Stimulated activated CD4-positive, alpha-beta T cell treated with anti-CD3 and anti-CD28 coated beads, Interleukin-12 subunit alpha, Interleukin-12 subunit beta, amount 100 ng/mL, for 24 hours (primary cell): ENCODE measurements at regions not wholly inside any gene's neighbourhood (a gene's known extent, or its start where the extent isn't known, plus 50 kb on each side); places are given as distances from the start of the nearest gene placed in this dataset.
A peak's percentile ranks its signal among the peaks of the same experiment; 100 is the strongest.

Experiments
- DNase-seq, 2 experiments: peaks; one replicate each; pipeline ENCODE4 v3.0.0-alpha.2; 2020; ENCODE audit warnings: low read depth in 2 of 2

DNA sequence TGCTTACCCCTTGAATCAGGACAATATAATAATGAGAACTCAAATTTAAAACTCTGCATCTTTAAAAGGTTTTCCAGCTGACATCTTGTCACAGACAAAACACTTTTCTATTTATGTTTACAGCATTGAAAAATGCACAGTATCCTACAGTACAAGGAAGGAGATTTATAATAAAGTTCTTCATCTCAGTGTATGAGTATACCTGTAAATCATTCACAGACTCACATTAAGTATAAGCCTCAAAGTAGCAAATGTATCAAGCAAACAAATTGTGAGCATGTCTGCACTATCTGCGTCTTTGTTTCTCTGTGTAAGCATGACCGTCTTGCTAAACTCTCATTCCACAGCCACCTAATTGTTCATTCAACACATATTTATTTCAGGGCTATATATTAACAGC, 52.8 kb downstream of the PPP1R2C start:
- no peak for DNase-seq

DNA sequence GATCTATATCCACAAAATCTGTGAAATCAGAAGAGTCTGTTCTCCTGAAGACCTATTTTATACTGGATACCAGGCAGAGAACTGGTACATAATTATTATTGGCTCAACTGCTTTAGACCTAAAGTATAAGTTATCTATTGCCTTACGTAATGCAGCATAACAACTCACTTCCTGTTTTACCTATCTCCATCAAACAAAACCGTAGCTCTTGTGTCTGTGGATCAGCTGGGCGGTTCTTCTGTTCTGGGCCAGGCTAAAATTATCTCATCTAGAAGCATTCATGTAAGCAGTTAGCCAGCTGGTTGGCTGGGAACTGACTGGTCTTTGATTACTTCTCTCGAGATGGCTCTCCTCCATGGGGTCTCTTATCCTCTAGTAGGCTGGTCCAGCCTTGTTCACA, 57.8 kb downstream of the PPP1R2C start:
- DNase-seq = no peak

DNA sequence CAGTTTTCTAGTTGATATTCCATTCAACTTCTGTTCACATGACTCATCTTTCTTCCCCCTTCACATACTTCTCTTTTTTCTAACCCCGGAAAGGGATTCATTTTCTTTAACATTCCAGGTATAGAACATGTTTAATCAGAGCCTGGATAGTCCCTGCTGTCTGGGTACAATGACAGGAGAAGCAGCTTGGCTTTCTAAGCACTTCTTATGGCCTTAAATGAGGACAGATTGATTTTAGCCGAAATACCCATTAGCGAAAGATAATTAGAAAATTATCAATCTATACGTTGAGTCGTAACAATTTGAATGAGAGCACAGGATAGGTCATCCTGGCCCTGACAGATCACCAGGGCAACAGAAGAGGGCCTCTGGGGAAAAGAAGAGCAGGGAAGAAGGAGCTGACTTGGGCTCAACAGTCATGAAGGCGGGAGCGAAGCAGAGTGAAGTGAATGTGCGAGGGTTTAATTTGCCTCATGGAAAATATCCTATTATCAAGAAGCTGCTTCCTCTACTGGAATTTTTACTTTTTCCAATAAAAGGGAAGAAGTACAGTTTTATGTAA, 62.2 kb downstream of the PPP1R2C start:
- no peak for DNase-seq

DNA sequence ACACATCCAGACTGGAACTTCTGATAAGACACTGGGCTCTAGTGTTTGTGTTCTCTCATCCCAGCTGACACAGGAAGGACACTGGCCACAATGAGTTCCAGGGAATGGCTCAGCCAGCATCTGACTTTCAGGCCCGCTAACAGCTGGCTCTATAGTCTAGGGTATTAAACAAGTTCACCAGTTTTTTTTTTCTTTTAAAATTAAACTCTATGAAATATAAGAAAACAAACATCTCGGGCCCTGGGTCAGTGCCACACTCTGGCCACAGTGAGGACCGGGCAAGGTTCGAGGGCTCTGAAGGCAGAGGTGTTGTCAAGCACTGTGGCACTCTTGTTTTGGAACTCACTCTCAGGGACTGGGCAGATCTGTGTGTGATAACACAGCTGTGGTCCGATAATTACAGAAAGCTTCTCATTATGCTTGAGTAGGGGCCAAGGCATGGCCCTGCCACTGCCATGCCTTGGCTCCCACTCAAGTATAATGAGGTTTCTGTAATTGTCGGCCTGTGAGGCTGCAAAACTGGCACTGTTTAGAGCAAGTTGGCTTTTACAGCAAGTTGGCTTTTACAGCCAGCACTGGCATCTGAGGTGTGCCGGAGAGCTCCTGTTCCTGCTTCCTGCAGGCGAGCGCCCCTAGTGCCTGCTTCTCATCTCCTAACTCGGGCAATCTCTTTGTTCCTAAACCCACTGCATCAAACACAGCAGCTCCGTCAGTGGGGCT, 62.8 kb downstream of the PPP1R2C start:
- peak; percentile 6 to 11 for DNase-seq

DNA sequence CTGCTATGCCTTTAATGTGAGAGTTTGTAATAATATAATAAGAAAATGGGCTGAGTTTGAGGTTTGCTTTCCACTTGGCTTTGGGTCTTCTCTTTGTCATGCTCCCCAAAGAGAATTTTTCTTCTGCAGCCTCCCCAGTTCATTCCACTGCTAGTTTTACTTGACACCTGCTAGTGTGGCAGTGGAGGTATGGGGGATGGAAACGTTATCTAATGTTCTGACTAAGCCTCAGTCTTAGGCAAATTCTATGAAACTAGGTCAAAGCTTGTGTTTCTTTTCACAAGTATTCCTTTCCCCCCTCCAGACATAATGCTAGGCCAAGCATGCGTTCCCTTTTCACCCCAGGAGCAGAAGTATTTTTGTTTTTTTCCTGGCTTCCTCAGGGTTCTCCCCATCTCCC, 67.5 kb downstream of the PPP1R2C start:
- no peak for DNase-seq

DNA sequence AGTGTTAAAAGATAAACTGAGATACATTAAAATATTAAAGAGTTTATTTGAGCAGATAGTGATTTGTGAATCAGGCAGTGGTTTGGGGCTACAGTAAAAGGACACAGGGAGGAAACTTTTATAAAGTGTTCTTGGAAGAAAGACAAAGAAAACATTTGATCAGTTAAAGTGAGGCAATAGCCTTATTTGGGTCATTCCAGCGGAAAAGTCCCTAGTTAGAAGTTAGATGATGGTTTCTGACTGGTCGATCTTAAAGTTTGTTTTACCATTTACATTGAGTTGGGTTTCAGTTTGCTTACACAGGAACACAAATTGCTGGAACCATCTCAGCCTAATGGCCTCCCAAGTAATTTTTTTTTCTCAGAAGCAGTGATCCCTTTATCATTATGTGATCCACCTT, 69.7 kb downstream of the PPP1R2C start:
- DNase-seq = no peak

DNA sequence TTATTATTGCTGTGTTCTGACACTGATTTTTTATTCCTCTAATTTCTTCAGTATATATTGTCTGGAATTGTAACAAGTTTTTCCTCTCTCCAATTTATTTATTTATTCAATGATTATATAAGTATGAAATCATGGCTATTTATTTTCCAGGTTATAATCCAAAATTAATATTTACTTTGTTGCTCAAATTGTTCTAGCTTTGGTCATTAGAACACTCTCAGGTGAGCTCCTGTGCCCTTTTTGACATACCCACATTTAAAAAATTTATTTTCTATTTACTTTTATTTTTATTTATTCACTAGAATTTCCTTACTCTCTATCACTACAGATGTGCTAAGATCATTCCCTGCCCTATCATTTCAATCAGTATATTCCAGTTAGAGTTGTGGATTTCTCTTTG, 70.2 kb downstream of the PPP1R2C start:
- no peak for DNase-seq

DNA sequence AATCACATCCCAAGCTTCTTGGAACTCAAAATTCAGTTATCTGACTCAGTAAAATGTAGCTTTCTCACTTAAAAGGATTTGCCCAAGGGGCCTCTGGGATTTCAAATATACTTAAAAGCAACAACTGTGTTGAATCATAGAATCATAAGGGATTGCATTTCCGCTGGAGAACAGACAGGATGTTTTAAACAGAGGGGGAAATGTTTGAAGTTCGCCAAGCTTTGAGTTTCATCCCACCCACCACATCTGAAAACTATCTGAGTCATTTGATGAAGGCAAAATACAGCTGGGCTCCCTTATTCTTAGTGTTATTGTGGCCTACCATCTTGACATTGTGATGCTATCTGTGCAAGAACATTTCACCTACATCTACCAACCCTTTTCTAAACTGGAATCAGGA, 73.5 kb downstream of the PPP1R2C start:
- no peak for DNase-seq

DNA sequence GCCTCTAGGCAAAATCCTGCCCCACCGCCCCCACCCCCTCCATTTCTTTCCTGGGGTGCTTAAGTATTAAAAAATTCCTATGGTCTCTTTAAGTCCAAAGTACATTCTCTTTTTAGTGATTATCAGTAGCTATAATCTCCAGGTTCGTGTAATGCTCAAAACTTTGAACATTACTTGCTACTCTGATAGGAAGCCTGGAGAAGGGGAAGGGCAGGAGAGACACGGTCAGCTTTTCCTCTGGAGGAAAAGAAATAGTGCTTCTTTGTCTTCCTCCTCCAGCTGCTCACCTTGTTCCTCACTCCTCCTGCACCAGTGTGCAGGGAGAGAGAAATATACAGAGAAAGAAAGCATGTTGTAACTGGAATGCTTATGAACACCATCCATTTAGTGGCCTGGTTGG, 80.4 kb downstream of the PPP1R2C start:
- no peak for DNase-seq

DNA sequence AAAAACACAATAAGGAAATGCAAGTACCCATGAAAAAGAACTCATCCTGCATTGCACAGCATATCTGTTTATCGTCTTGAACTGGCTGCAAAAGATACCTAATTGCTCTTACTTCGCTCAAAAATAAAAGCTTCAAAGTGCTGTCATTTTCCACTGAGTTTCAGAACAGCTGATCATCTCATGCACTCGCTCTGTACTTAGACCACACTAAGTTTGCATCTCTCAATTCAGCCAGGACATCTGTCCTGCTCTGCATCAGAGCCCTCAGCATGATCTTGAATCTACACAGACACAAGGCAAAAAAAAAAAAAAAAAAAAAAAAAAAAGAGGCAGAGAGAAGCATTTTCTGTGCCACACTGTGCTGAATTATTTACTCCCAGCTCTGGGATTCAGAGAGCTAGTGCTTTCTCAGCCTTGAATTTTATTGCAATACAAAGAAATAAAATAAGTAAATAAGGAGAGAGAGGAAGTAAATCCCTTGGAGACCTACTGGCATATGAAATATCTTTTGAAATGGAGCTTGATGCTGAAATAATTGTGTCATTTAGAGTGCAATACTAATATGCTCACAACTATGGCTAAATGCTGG, 81.3 kb downstream of the PPP1R2C start:
- DNase-seq = no peak

DNA sequence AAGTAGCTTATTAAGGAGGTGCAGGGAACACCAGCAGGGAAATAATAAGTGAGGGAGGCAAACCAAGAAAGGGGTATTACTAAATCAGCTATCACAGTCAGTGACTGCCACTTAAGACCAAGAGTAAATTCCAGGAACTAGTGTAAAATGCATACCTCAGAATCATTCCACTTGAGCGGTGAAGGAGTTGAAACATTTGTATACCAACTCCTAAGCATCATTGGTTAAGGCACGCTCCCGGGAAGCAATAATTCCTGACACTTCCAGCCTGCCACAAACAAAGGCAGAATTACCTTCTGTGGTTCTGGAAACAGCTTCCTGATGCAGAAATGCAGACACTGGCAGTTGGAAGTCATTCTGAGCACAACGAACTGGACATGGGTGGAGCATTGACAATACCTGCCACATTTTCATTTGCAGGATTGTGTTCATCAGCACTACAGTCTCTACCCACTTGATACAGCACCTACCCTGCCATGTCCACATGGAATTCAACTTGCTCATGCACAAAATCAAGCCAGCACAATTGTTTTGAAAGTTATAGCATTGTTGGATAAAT, 82.1 kb downstream of the PPP1R2C start:
- no peak for DNase-seq

DNA sequence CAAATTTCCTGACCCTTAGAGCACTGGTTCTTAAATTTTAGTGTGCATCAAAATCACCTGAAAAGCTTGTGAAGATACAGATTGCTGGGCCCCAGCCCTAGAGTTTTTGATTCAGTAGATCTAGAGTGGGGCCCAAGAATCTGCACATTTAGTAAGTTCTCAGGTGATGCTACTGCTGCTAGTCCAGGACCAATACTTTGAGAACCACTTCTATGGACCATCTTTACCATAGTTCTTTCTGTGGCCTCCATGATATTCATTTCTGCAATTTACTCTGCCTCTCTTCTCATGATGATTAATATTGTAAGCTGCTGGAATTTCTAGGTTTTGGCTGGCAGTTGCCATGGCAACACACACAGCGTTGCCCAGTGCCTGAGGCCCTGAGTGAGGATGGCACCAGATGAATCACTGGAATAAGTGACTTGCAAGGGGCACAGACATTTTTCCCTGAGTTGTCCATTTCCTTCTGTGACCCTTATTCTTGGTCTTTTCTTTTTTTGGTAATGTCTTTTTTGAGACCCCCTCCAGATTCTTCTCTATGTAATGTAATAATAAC, 83.6 kb downstream of the PPP1R2C start:
- no peak for DNase-seq

DNA sequence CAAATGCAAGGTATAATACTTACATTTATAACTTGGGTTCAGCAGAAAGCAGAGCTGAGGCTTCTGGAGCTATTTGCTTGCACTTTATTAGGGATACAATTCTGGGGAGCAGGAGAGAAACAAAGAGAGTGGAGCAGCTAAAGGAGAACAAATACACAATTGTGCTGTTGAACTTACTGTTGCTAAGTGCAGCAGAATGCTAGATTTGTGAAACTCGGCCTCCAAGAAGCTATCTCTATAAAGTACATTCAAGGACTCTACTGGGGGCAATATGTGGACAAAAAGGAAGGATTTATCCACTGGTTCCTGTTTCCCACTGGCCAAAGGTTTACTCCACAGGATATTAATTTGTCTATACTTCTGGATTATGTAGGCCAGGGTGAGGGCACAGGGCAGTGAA, 86.8 kb downstream of the PPP1R2C start:
- no peak for DNase-seq

DNA sequence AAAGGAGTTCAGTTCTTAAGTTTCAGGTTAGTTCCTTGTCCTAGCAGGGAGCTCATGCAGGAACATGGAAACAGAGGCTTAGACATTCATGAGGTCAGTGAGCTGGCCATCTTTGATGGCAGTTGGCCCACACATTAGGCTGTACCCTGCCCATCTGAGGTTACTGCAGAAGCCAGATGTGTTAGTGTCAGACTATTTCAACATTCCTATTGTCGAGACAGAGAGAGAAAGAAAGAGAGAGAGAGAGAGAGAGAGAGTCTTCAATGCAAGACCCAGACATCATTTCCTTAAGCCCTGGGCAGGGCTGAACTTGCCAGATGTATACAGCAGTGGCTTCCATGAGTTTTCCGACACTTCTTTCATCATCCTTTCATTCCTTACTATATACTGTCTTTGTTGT, 91.3 kb downstream of the PPP1R2C start:
- DNase-seq = no peak

DNA sequence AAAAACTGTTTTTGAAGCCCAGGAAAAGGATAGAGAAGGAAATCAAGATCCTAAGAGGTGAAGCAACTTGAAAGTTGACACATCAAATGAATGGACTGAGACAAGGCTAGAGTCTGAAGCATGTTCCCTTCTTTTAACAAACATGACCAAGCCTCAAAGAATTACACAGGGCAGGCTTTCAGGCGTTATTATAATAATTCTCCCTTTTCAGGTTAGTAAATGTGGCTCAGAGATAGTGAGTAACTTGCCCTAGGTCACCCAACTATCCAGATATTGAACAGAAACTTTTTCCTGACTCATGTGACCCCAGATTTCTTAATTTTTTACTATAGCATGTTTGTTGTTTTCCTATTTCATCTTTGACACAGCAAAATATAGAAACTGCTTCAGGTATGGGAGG, 91.7 kb downstream of the PPP1R2C start:
- DNase-seq = no peak

DNA sequence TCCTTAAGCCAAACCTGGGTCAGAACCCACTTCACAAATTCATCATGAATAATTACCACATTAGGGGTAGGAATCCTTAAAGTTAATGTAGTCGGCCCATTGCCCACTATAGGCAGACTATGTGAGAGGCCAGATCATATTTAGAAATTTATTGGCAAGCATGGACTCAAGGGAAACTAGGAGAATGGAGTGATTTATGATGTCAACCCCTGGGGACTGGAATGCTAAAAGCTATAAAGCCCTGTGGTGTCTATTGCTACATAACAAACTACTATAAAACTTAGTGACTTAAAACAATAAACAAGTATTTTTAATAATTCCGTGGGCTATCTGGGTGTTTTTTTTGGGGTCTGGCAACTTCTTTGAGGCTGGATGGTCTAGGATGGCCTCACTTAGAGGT, 93.9 kb downstream of the PPP1R2C start:
- DNase-seq = no peak

DNA sequence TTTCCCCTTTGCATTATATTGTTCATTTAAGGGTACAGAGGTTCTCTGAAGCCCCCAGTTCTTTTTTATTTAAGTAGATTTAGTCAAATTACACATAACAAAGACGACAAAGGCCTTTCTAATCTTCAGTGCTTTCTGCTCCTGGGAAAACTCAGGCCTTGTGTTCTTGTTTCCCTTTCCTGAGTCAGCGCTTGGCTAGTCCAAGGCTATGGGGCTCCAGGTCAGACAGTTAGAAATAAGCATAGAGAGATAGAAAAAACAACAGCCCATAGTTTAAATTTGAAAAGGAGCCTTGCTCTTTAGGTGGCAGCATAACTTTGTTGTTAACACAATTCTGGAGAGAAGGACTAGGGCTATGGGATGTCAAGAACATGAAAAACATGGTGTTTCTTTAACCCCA, 97.3 kb downstream of the PPP1R2C start:
- no peak for DNase-seq

DNA sequence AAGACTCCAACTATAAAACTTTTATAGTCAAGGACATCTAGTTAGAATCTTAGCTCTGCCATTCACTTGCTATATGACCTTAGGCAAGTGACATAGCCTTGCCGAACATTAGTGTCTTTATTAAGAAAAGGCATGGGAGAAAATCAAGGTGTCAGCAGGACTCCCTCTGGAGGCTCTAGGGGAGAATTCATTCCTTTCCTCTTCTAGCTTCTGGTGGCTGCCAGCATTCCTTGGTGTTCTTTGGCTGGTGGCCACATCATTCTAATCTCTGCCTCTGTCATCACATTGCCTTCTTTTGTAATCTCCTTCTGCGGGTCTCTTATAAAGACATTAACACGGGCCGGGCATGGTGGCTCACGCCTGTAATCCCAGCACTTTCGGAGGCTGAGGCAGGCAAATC, 99.8 kb downstream of the PPP1R2C start:
- DNase-seq = no peak

DNA sequence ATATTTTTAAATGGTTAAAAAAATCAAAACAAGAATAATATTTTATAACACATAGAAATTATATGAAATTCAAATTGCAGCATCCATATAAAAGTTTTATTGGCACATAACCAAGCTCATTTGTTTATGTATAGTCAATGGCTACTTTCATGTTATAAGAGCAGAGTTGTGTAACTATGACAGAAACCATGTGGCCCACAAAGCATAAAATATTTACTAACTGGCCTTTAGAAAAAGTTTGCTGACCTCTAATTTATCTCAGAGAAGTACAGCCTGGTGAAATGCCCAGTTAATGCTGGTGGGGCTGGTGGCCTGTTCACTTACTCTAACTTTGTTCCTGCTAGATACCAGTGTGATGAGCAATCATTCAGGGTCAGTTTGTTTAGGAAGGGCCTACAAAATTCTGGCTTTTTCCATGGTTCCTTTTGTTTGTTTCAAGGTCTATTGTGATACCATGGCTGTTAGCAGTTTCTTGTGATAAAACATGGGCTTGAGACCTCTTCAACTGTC, 104.6 kb downstream of the PPP1R2C start:
- no peak for DNase-seq

DNA sequence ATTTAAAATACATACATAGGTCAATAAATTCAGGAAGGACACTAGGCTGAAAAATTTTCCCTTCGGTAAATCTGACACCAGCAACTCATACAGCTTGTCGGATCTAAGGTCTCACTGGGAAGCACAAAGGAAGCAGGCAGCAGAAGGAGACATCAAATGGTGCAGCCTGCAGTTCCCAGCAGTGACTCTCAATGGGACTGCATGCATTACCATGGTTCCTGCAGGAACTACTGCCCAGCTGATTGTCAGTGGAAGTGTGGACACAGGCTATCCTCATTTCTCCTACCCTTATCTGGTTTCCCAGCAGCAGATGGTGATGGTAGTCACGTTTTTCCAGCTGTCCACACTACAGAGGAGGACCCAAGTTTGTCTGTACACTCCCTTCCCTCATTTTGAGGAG, 113.3 kb downstream of the PPP1R2C start:
- no peak for DNase-seq

DNA sequence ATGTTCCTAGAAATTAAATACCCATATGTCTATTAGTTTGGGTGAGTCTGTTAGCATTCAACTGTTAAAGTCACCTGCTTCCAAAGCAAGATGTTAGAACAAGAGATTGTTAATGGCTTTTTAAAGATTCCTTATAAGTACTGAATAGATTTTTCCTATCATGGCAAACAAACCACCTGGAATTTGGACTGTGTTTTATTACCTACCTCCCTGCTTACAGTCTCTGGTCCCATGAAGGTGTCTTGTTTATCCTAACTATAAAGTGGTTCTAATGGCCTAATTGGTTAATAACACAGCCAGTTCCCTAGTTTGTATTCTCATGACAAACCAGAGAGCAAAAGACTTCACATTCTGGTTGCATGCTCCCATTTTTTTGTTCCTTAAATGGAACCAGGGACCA, 149.5 kb downstream of the PPP1R2C start:
- DNase-seq = no peak

DNA sequence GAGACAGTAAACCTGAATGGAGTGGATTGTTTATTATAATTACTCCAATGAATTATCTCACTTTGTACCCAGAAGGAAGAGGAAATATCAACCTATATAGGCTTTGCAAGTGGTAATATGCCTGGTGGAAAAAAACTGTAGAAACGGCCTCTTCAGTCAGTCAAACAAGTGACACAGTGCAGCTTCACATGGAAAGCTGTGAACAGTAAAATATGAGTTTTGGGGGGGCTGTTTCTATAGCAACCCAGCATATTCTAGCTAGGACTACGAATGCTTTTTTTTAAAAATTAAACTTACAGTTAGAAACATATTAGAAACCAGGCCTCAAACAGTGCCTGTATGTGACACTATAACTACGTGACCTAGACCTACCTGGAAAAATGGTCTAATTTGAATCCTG, 150.1 kb downstream of the PPP1R2C start:
- DNase-seq = no peak

DNA sequence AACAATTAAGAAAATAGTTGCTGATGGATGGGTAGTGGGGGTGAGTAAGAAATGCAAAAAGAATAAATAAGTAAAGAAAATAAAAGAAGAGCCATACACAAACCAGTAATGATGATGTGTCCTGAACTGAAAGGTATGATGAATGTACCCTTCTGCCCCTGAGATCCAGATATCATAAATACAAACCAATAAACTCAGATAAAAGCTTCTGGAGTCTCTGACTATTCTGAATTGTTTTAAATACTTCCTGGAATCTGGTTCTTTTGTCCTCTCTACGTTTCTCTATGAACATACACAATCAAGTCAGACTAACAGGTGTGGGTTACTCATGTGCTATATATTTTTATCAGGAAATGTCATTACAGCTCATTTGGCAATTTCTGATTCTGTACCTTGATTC, 153.4 kb downstream of the PPP1R2C start:
- DNase-seq = no peak
